ENCODE measurements at regions not wholly inside any gene's neighbourhood (a gene's known extent, or its start where the extent isn't known, plus 50 kb on each side); places are given as distances from the start of the nearest gene placed in this dataset.

DNA sequence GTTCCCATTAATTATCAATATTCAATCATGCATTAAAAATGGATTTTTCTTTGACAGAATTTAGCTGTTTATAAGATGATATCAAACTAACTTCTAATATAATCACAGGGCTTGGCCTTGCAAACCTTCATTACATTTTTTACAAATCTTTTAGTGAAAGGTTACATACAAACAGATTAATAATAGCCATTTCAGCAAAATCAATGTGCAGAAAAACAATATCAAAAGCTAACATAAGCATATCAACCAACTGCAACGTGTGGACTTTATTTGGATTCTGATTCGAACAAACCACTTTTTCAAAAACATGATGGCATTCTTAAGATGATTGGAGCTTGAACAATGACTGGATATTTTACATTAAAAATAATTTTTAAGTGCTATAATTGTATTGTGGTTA, 93.6 kb downstream of the OTX2 start:
- Histone ChIP-seq H2BK20ac (ENCODE audit: low read depth, low read length, poor library complexity, severe bottlenecking) (no peak overlapping the region), H2BK12ac (ENCODE audit: insufficient read length, low read depth, low read length) (no peak overlapping the region), H3K9ac (ENCODE audit: extremely low read depth, insufficient read length, low read length) (no peak overlapping the region), H3K9me3 (ENCODE audit: control insufficient read depth, low read depth, low read length) (no peaks in the 10 kb centered on the region), H3K4ac (ENCODE audit: low read depth, low read length) (no peak overlapping the region), H4K20me1 (ENCODE audit: control insufficient read depth, insufficient read depth, insufficient read length) (no peaks in the 10 kb centered on the region), H4K8ac (replicated peaks; ENCODE audit: insufficient read length, low read depth, low read length) (no peak overlapping the region), H3K14ac (ENCODE audit: insufficient read depth, low read length) (no peak overlapping the region), H2BK15ac (ENCODE audit: low read depth, low read length) (no peak overlapping the region), H3K56ac (ENCODE audit: insufficient read length, low read depth, low read length) (no peak overlapping the region), H3K27me3 (ENCODE audit: insufficient read depth, low read length) (no peaks in the 10 kb centered on the region), H2AK5ac (ENCODE audit: insufficient read length, low read length) (no peak overlapping the region), H2BK5ac (ENCODE audit: insufficient read length, low read length) (no peak overlapping the region), H4K91ac (ENCODE audit: insufficient read length, low read depth, low read length) (no peak overlapping the region), H4K5ac (ENCODE audit: insufficient read length, low read depth, low read length) (no peak overlapping the region), H3T11ph (ENCODE audit: low read length) (no peak overlapping the region), H3K18ac (ENCODE audit: insufficient read length, low read depth, low read length) (no peak overlapping the region), H3K27ac (ENCODE audit: insufficient read length, low read depth, low read length) (no peak overlapping the region), H3K4me2 (ENCODE audit: insufficient read depth, insufficient read length, low read length) (no peak overlapping the region), H3K79me1 (ENCODE audit: insufficient read depth, low read depth, low read length, poor library complexity, severe bottlenecking) (no peaks in the 10 kb centered on the region), H3K79me2 (ENCODE audit: insufficient read depth, low read length) (no peaks in the 10 kb centered on the region), H3K23ac (ENCODE audit: insufficient read length, low read depth, low read length) (no peak overlapping the region), H2BK120ac (ENCODE audit: low read depth, low read length, poor library complexity, severe bottlenecking) (no peak overlapping the region), H3K4me1 (ENCODE audit: insufficient read depth, low read length) (peaks cover 9% of the 10 kb centered on the region; the same call in 1 of the 2 replicates), H3K23me2 (ENCODE audit: insufficient read length, low read depth, low read length, poor library complexity, severe bottlenecking) (no peaks in the 10 kb centered on the region), H2AFZ (ENCODE audit: low read length) (no peak overlapping the region)
- TF ChIP-seq, protein P1, sequence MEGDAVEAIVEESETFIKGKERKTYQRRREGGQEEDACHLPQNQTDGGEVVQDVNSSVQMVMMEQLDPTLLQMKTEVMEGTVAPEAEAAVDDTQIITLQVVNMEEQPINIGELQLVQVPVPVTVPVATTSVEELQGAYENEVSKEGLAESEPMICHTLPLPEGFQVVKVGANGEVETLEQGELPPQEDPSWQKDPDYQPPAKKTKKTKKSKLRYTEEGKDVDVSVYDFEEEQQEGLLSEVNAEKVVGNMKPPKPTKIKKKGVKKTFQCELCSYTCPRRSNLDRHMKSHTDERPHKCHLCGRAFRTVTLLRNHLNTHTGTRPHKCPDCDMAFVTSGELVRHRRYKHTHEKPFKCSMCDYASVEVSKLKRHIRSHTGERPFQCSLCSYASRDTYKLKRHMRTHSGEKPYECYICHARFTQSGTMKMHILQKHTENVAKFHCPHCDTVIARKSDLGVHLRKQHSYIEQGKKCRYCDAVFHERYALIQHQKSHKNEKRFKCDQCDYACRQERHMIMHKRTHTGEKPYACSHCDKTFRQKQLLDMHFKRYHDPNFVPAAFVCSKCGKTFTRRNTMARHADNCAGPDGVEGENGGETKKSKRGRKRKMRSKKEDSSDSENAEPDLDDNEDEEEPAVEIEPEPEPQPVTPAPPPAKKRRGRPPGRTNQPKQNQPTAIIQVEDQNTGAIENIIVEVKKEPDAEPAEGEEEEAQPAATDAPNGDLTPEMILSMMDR (conservative IDR thresholded peaks at IDR 0.05): no peak
- H3K4me1 Mint-ChIP-seq: peaks cover 29 to 36% of the 10 kb centered on the region in 2 experiments
- no peak overlapping the region for H3K27ac Mint-ChIP-seq
- no CpG with 5 or more reads among the region's 2 CpGs for WGBS (ENCODE audit: extremely low coverage, insufficient read length, low lambda C conversion rate)
- H3K4me3 Mint-ChIP-seq: no peak overlapping the region
- DNase-seq: no peak
- no peaks in the 10 kb centered on the region; the same call in 1 of the 2 replicates for H3K27me3 Mint-ChIP-seq (ENCODE audit: low read depth)
- H3K9me3 Mint-ChIP-seq: no peaks in the 10 kb centered on the region
- H3K36me3 Mint-ChIP-seq (ENCODE audit: insufficient read depth in 1 of 3, low read depth in 3 of 3): no peaks in the 10 kb centered on the region

Data from H9 (cell line).